ENCODE measurements at regions not wholly inside any gene's neighbourhood (a gene's known extent, or its start where the extent isn't known, plus 50 kb on each side); places are given as distances from the start of the nearest gene placed in this dataset.

GRCh38 chr11:70646272-70647049 is 248.1 kb downstream of the CTTN start:
- no peak for DNase-seq (ENCODE audit: low read depth)
- TF ChIP-seq, protein P1, sequence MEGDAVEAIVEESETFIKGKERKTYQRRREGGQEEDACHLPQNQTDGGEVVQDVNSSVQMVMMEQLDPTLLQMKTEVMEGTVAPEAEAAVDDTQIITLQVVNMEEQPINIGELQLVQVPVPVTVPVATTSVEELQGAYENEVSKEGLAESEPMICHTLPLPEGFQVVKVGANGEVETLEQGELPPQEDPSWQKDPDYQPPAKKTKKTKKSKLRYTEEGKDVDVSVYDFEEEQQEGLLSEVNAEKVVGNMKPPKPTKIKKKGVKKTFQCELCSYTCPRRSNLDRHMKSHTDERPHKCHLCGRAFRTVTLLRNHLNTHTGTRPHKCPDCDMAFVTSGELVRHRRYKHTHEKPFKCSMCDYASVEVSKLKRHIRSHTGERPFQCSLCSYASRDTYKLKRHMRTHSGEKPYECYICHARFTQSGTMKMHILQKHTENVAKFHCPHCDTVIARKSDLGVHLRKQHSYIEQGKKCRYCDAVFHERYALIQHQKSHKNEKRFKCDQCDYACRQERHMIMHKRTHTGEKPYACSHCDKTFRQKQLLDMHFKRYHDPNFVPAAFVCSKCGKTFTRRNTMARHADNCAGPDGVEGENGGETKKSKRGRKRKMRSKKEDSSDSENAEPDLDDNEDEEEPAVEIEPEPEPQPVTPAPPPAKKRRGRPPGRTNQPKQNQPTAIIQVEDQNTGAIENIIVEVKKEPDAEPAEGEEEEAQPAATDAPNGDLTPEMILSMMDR (conservative IDR thresholded peaks at IDR 0.05; ENCODE audit: low read length), result no peak
- no peak overlapping the region for H3K4me3 ChIP-seq (ENCODE audit: low read length)

DNA sequence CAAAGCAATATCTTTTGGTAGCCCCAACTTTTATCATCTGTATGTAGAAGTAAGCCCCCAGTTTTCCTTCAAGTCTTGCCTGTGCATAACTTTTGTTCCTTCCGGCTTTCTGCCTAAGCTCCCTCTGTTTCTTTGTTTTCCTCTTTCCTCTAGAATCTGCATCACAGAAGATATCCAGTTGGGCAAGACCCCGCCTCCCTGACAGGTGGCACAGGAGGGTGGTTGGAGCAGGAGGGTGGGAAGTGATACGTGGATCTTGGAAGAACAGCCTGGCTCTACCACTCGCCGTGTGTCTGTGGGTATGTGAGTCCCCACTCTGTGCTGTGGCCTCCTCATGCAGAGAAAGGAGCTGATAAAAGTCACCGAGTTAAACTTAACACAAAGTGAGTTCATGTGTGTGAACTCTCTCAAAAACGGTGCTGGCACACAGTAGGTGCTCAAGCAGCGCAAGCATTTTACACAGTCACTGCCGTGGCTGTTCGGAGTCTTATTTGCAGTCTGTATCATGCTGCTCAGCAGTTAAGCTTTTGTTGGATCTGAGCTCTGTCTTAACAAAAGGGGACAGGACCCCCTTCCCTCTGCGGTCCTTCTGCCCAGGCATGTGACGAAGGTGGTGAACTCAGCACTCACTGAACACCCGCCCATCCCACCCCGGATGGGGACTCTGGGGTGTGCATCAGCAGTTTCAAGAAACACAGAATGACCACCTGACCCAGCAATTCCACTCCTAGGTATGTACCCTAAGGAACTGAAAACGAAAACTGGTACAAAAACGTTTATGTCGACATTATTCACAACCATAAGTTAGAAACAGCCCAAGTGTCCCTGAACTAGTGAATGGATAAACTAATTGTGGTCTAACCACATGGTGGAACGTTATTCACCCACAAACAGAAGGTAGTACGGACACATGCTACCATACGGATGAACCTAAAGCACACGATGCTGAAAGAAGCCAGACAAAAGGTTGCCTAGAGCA is 249.1 kb downstream of the CTTN start:
- H3K4me3 ChIP-seq (ENCODE audit: low read length), result no peak overlapping the region
- no peak for DNase-seq (ENCODE audit: low read depth)
- TF ChIP-seq, protein P1 (conservative IDR thresholded peaks at IDR 0.05; ENCODE audit: low read length), result no peak

DNA sequence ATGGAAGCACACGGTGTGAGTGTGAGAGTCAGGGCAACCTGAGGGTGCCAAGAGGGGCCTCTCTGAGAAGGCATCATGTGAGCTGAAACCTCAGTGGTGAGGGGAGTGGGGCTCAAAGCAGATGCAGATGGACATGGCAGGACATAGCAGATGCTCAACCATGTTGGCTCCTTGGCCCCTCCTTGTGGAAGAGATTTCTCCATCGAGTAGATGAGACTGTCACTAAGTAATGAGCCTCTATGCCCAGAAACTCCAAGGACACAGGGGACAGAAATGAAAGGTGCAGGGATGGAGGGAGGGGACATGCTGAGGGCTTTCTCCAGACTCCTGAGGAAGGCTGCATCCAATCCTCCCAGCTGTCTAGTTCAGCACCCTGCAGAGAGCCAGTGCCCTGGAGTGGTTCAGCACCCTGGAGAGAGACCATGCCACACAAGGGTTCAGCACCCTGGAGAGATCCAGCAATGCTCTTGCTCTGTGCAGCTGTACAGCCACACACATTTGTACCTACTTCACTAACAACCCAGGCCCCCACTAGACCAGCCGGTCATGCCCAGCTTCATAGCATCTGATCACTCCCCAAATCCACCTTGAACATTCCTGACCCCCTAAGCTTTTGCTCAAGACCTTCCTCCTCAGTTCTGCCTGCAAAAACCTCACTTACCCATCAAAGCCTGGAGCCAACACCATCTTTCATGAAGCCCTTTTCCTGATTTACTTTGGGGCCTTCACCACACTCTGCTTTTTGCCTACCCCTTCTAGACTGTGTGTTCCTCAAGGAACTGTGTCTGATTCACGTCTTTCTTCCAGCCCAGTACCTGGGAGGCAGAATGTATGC is 252.0 kb downstream of the CTTN start:
- no peak overlapping the region for H3K4me3 ChIP-seq (ENCODE audit: low read length)
- peak; percentile 47 for DNase-seq (ENCODE audit: low read depth)
- TF ChIP-seq, protein P1 (conservative IDR thresholded peaks at IDR 0.05; ENCODE audit: low read length), result no peak

GRCh38 chr11:70651031-70651430 is 252.7 kb downstream of the CTTN start:
- TF ChIP-seq, protein P1 (conservative IDR thresholded peaks at IDR 0.05; ENCODE audit: low read length), result no peak
- no peak for DNase-seq (ENCODE audit: low read depth)
- no peak overlapping the region for H3K4me3 ChIP-seq (ENCODE audit: low read length)

- H3K4me3 ChIP-seq (ENCODE audit: low read length), result no peak overlapping the region
- DNase-seq (ENCODE audit: low read depth), result no peak
- TF ChIP-seq, protein P1 (conservative IDR thresholded peaks at IDR 0.05; ENCODE audit: low read length), result no peak
Measured at GRCh38 chr11:70654016-70654415, 255.7 kb downstream of the CTTN start.

DNA sequence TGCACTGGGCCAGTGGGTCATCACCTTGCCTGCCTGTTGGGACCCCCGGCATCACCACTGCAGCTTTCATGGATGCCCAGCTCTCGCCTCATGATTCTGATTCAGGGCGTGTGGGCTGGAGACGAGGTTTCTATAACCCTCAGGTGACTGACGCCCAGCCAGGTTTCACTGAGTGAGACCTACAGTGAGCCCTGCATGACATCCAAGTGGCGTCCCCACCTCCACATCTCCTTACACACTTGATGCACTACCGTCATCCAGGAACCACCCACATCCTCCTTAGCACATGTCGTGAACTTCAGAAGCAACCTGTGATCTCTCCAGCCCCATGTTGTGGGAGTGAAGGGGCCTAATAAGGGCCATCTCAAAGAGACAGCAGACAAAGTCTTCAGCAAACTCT is 257.5 kb downstream of the CTTN start:
- no peak for DNase-seq (ENCODE audit: low read depth)
- H3K4me3 ChIP-seq (ENCODE audit: low read length), result no peak overlapping the region
- TF ChIP-seq, protein P1 (conservative IDR thresholded peaks at IDR 0.05; ENCODE audit: low read length), result no peak
